Activated CD8-positive, alpha-beta memory T cell treated with anti-CD3 and anti-CD28 coated beads, Interleukin-2, amount 50 U/mL, for 1 hour (primary cell): ENCODE measurements at regions not wholly inside any gene's neighbourhood (a gene's known extent, or its start where the extent isn't known, plus 50 kb on each side); places are given as distances from the start of the nearest gene placed in this dataset.
"Not testable (repeated sequence)": the region's sequence is repeated elsewhere in the genome, so short reads cannot be mapped to it uniquely, and the experiment has no call there.

Source experiments
- DNase-seq: peaks from one replicate; pipeline ENCODE4 v3.0.0-alpha.2; 2020; ENCODE audit errors: extremely low read depth

DNA sequence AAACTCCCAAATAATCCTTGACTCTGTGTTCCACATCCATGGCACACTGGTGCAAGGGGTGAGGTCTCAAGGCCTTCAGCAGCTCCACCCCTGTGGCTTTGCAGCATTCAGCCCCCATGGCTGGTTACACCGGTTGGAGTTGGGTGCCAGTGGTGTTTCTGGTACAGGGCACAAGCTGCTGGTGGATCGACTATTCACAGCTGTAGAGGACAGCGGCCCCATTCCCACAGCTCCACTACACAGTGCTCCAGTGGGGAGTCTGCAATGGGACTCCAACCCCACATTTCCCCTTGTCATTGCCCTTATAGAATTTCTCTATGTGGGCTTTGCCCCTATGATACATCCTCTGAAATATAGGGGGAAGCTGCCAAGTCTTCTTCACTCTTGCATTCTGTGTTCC is 64.3 kb upstream of the SGO1 start:
- DNase-seq = no peak

GRCh38 chr3:20246662-20247061 is 60.7 kb upstream of the SGO1 start:
- no peak for DNase-seq

- no peak for DNase-seq
Measured at GRCh38 chr3:20245781-20246180, 59.8 kb upstream of the SGO1 start.

GRCh38 chr3:20240154-20240883 is 54.3 kb upstream of the SGO1 start:
- DNase-seq = no peak

DNA sequence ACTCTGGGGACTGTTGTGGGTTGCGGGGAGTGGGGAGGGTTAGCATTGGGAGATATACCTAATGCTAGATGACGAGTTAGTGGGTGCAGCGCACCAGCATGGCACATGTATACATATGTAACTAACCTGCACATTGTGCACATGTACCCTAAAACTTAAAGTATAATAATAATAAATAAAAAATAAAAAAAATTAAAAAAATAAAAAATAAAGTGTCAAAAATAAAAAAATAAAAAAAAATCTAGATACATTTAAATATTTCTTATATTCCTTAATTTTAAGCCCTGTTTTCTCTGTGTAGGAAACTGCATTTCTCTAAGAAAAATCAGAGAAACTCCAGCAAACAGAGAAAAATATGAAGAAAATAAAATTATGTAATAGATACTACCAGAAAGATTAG is 52.2 kb upstream of the SGO1 start:
- not testable (repeated sequence) for DNase-seq

- DNase-seq = no peak
Measured at GRCh38 chr3:20236603-20237002, 50.6 kb upstream of the SGO1 start.
